NCI-H510A (cell line): ENCODE measurements at regions not wholly inside any gene's neighbourhood (a gene's known extent, or its start where the extent isn't known, plus 50 kb on each side); places are given as distances from the start of the nearest gene placed in this dataset.
A peak's percentile ranks its signal among the peaks of the same experiment; 100 is the strongest.

Experiments used
- DNase-seq: peaks from one replicate; lab custom pipeline; 2025; lab: John Stamatoyannopoulos, UW

DNA sequence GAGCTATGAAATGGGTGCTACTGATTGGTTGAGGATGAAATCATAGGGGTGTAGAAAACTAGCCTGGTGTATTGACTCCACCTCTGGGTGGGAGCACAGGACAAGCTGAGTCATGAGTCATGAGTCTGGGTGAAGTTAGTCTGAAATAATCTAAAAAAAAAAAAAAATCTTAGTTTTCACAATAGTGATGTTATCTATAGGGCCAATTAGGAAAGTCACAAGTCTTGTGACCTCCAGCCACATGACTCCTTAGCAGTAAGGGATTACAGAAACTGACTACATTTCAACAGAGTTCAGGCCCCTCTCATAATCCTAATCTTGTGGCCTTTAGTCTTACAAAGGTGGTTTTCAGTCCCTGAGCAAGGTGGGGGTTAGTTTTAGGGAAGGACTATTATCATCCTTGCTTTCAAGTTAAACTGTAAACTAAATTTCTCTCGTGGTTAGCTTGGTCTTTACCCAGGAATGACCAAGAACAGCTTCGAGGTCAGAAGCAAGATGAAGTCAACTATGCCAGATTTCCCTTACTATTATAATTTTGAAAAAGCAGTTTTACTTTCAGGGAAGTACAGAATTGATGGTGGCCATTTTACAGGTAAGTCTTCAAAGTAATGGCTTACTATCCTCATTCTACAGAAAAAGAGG is 338.0 kb upstream of the GYPC start:
- no peak for DNase-seq

DNA sequence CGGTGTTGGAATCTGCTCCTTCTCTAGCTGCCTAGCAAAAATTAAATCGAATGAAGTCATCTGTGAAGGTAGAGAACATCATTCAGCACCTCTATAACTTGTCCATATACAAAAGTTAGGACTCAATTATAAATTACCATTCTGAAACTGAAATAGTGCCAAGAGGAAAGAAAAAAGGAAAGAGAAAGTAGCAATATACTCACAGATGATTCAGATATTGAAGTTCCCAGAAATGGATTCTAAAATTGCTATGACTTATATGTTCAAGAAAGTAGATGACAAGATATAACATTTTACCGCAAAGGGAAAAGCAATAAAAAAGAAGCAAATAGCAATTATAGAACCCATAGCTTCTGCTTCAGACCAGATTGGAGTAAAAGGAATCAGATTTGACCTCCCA is 333.6 kb upstream of the GYPC start:
- no peak for DNase-seq

DNA sequence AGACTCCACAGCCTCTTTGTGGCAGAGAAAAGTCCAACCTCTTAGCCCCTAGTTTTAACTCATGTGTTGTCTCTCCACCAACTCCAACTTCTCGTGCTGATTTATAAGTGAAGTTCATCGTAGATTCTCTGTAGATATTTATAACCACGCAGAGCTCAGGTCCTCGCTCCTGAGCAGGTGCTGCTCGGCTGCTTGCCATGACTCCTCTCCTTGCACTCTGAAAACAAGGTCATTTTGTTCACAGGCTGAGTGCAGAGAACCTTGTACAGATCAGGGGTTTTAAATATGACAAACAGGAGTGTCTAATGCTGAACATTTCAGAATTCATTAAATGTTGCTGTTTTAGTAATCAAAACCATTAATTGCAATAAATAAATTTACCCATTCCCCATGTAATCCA is 330.8 kb upstream of the GYPC start:
- no peak for DNase-seq

DNA sequence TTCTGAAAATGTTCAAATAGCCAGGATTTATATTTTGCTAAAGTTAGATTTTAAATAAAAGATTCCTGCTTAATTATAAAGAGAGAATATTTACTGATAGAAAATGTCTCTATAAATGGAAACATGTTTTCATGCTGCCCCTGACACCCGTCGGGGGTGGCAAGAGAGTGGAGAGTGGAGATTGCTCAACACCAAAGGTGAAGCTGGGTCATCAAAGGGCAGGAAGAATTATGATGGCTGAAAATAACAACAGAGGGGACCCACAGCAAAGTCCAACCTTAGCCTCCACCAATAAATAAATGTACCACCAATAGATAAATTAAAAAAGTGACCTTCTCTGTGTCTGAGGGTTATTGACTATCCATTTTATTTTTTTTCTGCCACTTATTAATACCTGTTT is 326.8 kb upstream of the GYPC start:
- DNase-seq = no peak

DNA sequence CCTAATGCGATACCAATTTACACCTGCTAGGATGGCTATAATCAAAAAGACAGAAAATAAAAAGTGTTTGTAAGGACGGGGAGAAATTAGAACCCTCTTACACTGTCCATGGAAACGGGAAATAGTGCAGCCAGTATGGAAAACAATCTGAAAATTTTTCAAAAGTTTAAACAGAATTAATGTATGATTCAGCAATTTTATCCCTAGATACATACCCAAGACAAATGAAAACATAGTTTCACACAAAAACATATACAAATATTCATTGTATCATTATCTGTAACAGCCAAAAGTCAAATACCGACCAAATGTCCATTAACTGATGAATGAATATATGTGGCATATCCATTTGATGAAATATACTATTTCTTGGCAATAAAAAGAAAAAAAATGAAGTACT is 313.5 kb upstream of the GYPC start:
- DNase-seq = no peak

DNA sequence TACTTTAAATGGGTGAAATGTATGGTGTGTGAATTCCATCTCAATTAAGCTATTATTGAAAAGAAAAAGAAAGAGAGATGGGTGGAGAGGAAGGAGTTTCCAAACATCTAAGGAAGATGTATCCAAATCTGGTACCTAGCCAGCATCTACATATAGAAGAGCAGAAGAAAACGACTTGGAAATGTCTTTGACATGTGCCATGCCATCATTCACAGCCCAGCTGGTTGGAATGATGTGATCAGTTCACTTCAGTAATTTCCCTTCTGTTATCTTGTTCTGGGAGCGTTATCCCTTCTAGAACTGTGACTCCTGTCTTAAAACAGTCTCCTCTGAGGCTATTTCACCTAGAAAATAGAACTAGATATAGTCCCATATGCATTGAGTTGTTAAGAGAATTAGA is 312.8 kb upstream of the GYPC start:
- no peak for DNase-seq

DNA sequence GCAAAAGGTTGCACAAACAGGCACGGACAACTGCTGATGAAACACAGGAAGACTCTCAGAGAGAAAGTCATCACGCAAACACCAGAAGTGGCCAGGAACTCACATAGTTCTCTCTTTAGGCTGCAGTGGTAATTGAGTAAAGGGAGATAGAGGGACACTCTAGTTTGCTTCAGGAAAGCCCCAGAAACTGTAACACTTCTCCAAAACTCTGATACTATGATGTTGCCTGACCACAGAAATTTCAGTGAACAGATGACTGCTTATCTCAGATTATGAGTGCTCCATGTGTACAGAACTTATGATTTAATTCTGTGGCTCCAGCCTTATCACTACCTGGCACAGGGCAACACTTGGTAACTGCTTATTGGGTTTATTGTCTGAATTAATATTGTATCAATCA is 311.5 kb upstream of the GYPC start:
- no peak for DNase-seq

DNA sequence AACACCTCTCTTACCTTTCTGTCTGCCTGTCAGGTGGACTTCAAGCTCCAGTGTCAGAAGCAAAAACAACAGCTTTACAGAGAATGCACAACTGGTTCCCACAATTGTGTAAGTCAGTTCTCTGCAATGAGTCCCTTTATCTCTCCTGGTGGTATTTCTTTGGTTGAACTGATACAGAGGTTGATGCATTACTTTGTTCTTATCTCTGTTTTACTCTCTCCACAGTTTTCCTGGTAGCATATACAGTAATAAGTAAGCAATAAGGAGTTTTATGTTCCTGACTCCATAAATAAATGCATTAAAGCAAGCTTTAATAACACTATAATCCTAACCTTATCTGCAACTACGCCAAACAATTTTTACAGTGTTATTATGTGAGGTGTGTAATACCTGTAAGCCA is 310.3 kb upstream of the GYPC start:
- DNase-seq = no peak

DNA sequence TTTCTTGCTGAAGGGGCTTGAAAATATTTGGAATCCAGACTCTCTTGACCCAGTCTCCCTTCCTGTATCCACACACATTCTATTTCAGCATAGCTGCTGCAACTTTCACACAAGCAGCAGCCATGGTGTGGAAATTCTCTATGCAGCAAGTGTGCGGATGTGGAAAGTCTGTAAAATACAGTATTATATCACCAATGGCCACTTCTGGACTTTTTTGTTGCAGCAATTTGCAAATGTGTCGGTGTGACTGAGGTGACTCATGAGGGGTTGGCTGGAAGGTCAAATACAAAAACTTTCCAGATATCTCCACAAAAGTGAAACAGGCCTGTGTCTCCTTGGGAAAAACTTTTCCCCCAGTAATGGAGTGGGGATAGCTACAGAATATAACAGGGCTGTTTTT is 299.3 kb upstream of the GYPC start:
- DNase-seq = no peak

DNA sequence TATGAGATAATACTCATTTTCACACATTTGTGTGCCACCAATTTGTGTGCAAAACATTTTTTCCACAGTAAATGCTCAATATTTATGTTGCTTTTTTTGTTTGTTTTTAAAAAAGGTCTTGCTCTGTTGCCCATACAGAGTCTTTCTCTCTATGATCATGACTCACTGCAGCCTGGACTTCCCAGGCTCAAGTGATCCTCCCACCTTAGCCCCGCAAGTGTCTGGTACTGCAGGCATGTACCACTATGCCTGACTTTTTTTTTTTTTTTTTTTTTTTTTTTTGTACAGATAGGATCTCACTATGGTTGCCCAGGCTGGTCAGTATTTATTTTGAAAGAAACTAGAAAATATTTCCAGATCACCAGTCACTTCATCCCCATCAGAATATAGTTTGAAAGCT is 297.8 kb upstream of the GYPC start:
- no peak for DNase-seq

DNA sequence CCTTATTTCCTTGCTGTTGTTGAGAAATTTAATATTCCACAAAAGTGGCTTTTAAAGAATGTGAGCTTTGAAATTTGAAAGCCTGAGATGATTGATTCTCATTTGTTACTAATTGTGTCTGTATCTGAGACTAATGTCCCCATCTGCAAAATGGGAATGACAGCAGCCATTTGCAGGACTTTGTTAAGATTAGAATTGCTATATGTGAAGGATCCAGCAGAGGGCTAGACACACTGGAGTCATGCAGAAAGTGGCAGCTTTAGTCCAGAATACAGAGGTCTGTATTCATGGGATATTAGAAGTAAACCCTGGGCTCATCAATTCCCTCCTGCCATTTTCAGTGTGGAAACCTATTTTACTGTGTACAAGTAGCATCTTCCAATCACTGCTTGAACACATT is 296.5 kb upstream of the GYPC start:
- DNase-seq = peak; percentile 3

DNA sequence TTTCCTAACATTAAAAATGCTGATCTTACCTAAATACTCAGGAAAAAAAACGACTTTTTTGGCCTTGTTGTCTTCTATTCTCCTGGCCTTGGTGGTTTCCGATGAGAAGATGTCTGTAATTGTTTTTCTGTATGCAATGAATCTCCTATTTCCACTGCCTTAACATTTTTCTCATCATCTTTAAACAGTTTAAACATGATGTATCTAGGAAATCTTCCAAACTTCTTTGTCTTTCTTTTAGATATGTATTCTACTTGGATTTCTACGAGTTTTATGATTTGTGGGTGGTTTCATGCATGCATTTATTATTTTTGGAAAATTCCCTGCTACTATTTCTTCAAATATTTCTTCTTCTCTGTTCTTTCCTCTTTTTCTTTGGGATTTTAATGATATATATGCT is 288.6 kb upstream of the GYPC start:
- DNase-seq = no peak

DNA sequence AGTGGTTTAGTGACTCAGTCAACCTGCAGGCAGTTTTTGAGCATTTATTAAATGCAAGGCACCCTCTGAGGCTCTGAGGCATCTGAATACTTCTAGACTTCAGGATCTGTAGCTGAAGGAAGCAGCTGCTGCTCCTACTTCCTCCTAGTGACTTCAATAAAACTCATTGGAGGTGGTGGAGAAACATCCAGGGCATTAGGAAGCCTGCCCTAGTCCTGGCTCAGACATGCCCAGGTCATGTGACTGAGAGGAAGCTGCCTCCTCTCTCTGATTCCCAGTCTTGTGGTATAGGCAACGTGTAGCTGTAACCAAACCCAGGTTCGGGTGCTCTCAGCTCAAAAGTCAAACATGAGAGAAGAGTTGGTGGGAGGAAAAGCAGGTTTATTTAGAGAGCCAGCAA is 287.2 kb upstream of the GYPC start:
- DNase-seq = peak; percentile 51

DNA sequence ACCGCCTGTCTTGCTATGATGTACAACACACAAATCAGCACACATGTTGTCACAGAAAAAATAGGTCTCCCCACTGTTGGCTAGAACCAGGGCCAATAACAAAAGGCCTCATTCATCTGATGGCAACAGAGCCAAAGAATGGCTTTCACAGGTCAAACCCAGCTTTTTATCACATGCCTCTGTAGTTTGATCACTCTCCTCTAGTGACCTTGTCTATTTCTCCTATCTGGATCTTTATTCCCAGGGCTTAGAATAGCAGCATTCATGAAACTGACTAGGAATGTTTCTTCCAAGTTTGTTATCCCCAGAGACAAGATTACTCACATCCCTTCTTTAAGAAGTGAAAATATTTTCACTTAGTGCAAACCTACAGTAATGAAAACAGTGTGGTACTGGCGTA is 285.8 kb upstream of the GYPC start:
- DNase-seq = no peak

DNA sequence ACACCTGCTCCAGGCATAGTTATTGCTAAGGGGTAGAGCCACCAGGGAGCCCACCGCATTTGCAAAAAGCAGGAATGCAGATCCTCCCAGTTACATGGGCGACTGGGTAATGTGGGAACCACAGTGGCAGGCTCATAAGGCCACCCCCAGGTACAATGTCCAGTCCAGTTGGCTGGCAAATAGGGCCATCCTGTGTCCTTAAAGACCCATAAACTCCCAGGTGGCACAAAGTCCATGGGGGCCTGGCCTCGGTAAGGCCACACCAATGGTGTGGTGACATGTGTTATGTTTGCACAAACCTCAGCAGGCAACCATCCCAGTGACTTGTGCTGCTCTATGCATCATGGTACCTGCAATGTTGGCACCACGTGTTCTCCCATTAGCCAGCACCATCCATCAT is 283.6 kb upstream of the GYPC start:
- no peak for DNase-seq

DNA sequence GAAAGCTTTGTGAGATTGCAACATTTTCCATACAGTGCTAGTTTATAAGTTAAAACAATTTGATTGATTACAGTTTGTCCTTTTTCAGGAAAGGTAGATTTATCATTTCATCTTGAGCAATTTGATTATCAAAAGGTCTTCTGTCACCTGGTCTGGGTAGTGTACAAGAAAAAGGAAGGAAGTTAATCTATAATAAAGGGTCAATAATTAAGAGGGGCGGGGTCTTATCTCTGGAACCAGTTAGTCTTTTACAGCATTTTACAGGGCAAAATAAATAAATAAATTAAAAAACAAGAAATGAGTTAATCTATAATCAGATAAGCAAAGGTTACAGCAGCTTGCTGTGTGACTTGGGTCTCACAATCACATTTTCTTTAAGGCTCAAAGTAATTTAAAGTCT is 277.8 kb upstream of the GYPC start:
- no peak for DNase-seq

DNA sequence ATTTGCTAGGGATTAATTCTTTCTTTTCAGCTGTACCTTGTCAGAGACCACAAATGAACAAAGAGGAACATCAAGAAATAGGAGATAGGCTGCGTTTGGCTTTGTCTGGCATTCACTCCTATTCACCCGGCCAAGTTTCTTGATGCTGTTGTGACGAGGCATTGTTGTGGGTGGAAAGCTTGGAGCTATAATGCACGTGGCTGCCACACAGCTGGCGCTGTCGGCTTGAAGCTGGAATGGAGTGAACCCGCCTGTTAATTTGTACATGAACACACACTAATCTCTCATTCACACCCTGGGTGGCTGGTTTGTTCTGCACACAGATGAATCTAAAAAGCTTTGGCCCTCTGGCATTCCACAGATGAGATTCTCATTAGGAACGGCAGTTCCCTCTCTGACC is 274.9 kb upstream of the GYPC start:
- DNase-seq = no peak

DNA sequence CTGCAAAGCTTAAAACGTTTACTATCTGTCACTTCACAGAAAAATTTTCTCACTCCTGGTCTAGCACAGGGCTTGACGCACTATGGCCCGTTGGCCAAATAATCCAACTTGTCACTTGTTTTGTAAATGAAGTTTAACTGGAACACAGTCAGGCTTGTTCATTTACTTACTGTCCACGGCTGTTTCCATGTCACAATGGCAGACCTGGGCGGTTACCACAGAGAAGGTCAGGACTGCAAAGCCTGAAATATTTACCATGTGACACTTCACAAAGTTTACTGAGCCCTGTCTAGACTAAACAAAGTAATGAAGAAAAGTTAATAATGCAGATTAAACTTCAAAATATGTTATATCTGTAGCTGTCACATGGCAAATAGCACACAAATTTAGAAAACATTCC is 273.0 kb upstream of the GYPC start:
- DNase-seq = no peak

DNA sequence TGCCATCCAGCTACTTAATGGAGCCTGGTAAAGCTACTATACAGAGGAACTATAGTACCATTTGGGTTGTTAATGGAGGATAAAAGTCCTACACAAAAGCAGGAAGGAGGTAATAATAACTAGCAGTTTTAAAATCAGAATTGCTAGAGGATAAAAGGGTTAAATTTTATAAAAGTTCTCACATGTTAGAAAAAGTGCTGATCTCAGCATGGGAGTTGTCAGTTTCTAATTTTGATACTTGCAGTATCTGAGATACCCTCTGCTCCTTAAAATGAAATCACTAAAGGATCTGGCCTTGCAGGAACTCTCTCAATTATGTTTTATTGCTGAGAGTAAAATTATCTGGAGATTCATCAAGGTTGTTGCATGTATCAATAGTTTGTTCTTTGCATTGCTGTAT is 272.2 kb upstream of the GYPC start:
- no peak for DNase-seq

DNA sequence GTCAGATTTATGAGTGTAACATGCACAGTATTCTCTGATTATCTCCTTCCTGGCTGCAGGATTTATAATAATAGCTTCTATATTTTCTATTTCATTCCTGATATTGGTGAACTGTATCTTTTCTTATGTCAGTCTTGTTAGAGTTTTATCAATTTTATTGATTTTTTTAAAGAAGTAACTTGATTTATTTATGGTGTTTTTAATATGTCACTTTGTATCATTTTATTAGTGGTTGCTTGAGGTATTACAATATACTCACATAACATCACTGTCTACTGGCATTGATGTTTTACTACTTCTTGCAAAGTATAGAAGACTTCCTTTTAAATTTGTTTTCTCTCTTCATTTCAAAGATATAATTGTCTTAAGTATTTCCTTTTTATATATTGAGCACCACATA is 270.5 kb upstream of the GYPC start:
- DNase-seq = no peak

DNA sequence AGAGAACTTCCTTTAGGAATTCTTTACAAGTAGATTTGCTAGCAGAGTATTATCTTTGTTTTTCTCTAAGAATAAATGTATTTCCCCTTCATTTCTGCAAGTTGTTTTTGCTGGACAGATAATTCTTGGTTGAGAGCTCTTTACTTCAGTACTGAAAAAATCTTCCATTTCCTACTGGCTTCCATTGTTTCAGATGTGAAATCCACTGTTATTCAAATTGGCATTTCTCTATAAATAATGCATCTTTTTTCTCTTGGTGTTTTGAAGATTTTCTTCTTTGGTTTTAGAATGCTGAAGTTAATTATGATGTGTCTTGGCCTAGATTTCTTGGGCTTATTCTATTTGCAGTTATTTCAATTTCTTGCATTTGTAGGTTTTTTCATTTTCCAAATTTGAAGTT is 270.0 kb upstream of the GYPC start:
- no peak for DNase-seq

DNA sequence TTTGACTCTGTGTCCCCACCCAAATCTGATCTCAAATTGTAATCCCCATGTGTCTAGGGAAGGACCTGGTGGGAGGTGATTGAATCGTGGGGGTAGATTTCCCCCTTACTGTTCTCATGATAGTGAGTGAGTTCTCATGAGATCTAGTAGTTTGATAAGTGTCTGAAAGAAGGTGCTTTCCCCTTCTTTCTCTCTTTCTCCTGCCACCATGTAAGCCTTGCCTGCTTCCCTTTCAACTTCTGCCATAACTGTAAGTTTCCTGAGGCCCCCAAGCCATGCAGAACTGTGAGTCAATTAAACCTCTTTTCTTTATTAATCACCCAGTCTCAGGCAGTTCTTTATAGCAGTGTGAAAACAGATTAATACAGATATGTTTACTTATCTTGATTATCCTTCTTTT is 266.5 kb upstream of the GYPC start:
- no peak for DNase-seq

DNA sequence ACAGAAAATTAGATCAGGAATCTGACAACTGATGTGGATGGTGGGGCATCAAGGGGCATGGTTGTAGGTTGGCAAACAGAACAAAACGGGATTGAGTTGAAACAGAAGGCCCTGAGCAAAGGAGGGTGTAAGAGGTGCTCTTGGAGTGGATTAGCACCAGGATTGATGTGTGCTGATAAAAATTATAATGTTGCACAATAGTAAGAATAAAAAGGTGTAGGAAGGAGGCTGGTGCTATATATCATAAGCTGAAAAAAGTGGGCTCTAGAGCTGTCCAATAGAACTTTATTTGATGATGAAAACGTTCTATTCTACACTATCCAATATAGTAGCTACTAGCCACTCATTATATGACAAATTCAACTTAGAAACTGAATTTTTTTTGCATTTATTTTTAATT is 263.1 kb upstream of the GYPC start:
- DNase-seq = no peak

DNA sequence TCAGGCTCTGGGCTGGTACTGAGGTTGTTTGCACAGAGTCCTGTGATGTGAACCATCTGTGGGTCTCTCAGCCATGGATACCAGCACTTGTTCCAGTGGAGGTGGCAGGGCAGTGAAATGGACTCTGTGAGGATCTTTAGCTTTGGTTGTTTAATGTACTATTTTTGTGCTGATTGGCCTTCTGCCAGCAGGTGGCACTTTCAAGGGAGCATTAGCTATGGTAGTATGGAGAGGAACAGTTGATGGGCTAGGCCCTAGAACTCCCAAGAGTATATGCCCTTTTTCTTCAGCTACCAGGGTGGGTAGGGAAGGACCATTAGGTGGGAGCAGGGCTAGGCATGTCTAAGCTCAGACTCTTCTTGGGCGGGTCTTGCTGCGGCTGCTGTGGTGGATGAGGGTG is 257.0 kb upstream of the GYPC start:
- DNase-seq = no peak

DNA sequence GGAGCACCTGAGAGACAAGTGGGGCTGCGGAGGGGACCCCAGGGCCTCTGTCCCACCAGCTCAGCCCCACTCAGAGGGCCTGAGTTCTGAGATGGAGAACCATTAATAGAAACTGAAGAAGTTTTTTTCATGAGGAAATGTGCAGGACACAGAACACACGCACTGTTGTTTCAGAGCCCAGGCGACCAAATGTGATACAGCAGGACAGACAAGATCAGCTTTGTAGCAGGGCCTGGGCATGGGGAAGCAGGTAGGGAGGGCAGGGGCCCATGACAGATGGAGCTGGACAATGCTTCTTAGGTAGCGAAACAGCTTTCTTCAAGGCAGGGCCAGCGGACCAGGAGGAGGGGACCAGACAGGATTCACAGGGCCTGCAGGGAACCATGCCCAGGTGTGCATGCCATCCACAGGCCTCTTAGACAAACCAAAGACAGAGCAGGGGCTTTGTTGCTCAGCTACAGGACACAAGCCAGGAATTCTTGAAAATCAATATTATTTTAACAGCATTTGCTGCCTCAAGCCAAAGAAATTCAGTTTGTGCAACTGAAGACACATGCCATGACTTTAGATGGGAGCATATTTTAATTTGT is 252.8 kb upstream of the GYPC start:
- no peak for DNase-seq
